Psoas muscle (tissue), 7 donors: ENCODE measurements at regions not wholly inside any gene's neighbourhood (a gene's known extent, or its start where the extent isn't known, plus 50 kb on each side); places are given as distances from the start of the nearest gene placed in this dataset.
A peak's percentile ranks its signal among the peaks of the same experiment; 100 is the strongest.

ENCODE experiments used
- ATAC-seq, 4 donors: fragments of 200-7000 bp; cut with Tn5 transposase; one replicate each; pipeline ENCODE4 v1.9.1; 2020; ENCODE audit warnings: moderate library complexity in 3 of 4, mild to moderate bottlenecking in 2 of 4
- DNase-seq, 2 donors: peaks; one replicate each; pipeline ENCODE4 v3.0.0-alpha.2; 2020
- H3K27ac ChIP-seq: fragments of 200-600 bp; one replicate; pipeline ENCODE4 v1.8.0; 2022
- H3K27me3 ChIP-seq, 3 donors: fragments of 200-600 bp in 1 of 3; one replicate each; pipeline versions ENCODE4 v1.6.1 to v1.8.0; 2013 to 2022; ENCODE audit warnings: low read length in 2 of 3, mild to moderate bottlenecking in 2 of 3, moderate library complexity in 1 of 3; ENCODE audit not compliant: insufficient read depth in 3 of 3
- H3K36me3 ChIP-seq, 2 donors: fragments of 200-600 bp in 1 of 2; one replicate each; pipeline versions ENCODE4 v1.6.1 to v1.8.0; 2013 to 2022; ENCODE audit warnings: low read depth in 1 of 2, mild to moderate bottlenecking in 1 of 2, moderate library complexity in 1 of 2; ENCODE audit not compliant: insufficient read depth in 1 of 2
- H3K4me1 ChIP-seq: fragments of 200-600 bp; one replicate; pipeline ENCODE4 v1.8.0; 2022
- H3K4me3 ChIP-seq: fragments of 200-600 bp; one replicate; pipeline ENCODE4 v1.8.0; 2022; ENCODE audit warnings: mild to moderate bottlenecking
- H3K9me3 ChIP-seq: fragments of 200-600 bp; one replicate; pipeline ENCODE4 v1.8.0; 2022
- CTCF ChIP-seq: fragments of 200-600 bp; IDR thresholded peaks from one replicate; pipeline ENCODE4 v1.8.0; 2022; ENCODE audit warnings: antibody characterized with exemption
- WGBS, 3 donors: extraction: QIAGEN DNeasy Blood & Tissue Kit; methylation state at CpG; one replicate each; pipeline versions ENCODE4 v1.1.6 to v1.1.7; 2013; 5-methylcytosine and 5-hydroxymethylcytosine counted together
- intact Hi-C, 2 donors: fragments of 100-400 bp; cut with DNase I; formaldehyde crosslinking; loops; one replicate each; pipeline versions ENCODE4 v1.11.0 to v1.14.2; 2022
- donor health status: healthy with polysubstance abuse.
- donor health status: DM: no; HTN: no; CAD: no; lungs with moderate emphysema.
- donor health status: Bipolar disorder and iron deficiency.
- donor health status: healthy.
- donor health status: DM: yes; HTN: yes; CAD: no.
- donor health status: DM: no; HTN: no; CAD: no.
- donor health status: DM: yes; HTN: yes; CAD: no.

- H3K4me3 ChIP-seq = peak overlapping the region; percentile 66
- no peak for TF ChIP-seq CTCF
- DNase-seq = no peak
- no peak overlapping the region for H3K27ac ChIP-seq
- H3K36me3 ChIP-seq = no peaks in the 10 kb centered on the region
- ATAC-seq = peak in 1 of 4 donors; percentile 16
- H3K9me3 ChIP-seq = no peaks in the 10 kb centered on the region
- intact Hi-C loops = loop anchor here (5.0 kb wide), 2 partner anchors 1021 to 1026 kb away; partner anchors contain the start of genes HOXD8 (in 1 of the 2) and HOXD9 (in 1 of the 2)
- WGBS, 3 donors = 59 to 65% (median 61%) methylated on average over 13 of the region's 13 CpGs
- peaks cover 4% of the 10 kb centered on the region for H3K4me1 ChIP-seq
- no peaks in the 10 kb centered on the region for H3K27me3 ChIP-seq
Observed at GRCh38 chr2:177147834-177148445, 64.7 kb upstream of the HNRNPA3 start.

GRCh38 chr2:177148477-177149154 lies 64.0 kb upstream of the HNRNPA3 start:
- peak overlapping the region; percentile 66 for H3K4me3 ChIP-seq
- H3K36me3 ChIP-seq = no peaks in the 10 kb centered on the region
- TF ChIP-seq CTCF = peak; percentile 81
- 4 to 6% (median 5%) methylated on average over 25 of the region's 25 CpGs for WGBS, 3 donors
- H3K27ac ChIP-seq = no peak overlapping the region
- DNase-seq (peak; percentile 67 to 72), ATAC-seq (peak; percentile 77 to 97 (median 90))
- no peaks in the 10 kb centered on the region for H3K9me3 ChIP-seq
- peaks cover 4% of the 10 kb centered on the region for H3K4me1 ChIP-seq
- intact Hi-C loops = loop anchor here (5.0 kb wide), 2 partner anchors 1021 to 1026 kb away; partner anchors contain the start of genes HOXD8 (in 1 of the 2) and HOXD9 (in 1 of the 2)
- H3K27me3 ChIP-seq = no peaks in the 10 kb centered on the region

GRCh38 chr2:177149155-177149503 lies 63.5 kb upstream of the HNRNPA3 start:
- Histone ChIP-seq H3K9me3 (no peaks in the 10 kb centered on the region), H3K36me3 (no peaks in the 10 kb centered on the region), H3K4me3 (peak overlapping the region; percentile 66), H3K27ac (no peak overlapping the region), H3K4me1 (peaks cover 4% of the 10 kb centered on the region), H3K27me3 (no peaks in the 10 kb centered on the region)
- ATAC-seq (no peak), DNase-seq (no peak)
- no peak for TF ChIP-seq CTCF
- intact Hi-C loops = loop anchor here (5.0 kb wide), 2 partner anchors 1022 to 1027 kb away; partner anchors contain the start of genes HOXD8 (in 1 of the 2) and HOXD9 (in 1 of the 2)
- WGBS, 3 donors = 0 to 4% (median 2%) methylated on average over 1 of the region's 1 CpG

- intact Hi-C loops = loop anchor here in 1 of 2 donors (10.0 kb wide), 1 partner anchor 451 kb away; no protein-coding TSS in a partner anchor
- no peak for TF ChIP-seq CTCF
Observed at GRCh38 chr2:177153805-177154204, 58.8 kb upstream of the HNRNPA3 start.

More at GRCh38 chr2:177153805-177154204, 58.8 kb upstream of the HNRNPA3 start:
- Histone ChIP-seq H3K9me3 (no peaks in the 10 kb centered on the region), H3K4me1 (no peaks in the 10 kb centered on the region), H3K4me3 (no peak overlapping the region), H3K27ac (no peak overlapping the region), H3K27me3 (no peaks in the 10 kb centered on the region), H3K36me3 (no peaks in the 10 kb centered on the region)
- no peak for DNase-seq
- ATAC-seq = no peak
